Neuron (in vitro differentiated cells): ENCODE measurements at regions not wholly inside any gene's neighbourhood (a gene's known extent, or its start where the extent isn't known, plus 50 kb on each side); places are given as distances from the start of the nearest gene placed in this dataset.

Experiments used
- H2AFZ ChIP-seq: one replicate; pipeline ENCODE4 v1.6.1; 2013; ENCODE audit warnings: low read depth, mild to moderate bottlenecking, inconsistent platforms, low read length, moderate library complexity
- H3K27me3 ChIP-seq: one replicate; pipeline ENCODE4 v1.6.1; 2013; ENCODE audit warnings: low read length; ENCODE audit not compliant: insufficient read depth
- H3K36me3 ChIP-seq: one replicate; pipeline ENCODE4 v1.6.1; 2013; ENCODE audit warnings: low read length; ENCODE audit not compliant: insufficient read depth
- H3K4me1 ChIP-seq: one replicate; pipeline ENCODE4 v1.6.1; 2013; ENCODE audit warnings: low read length; ENCODE audit not compliant: insufficient read depth
- H3K4me3 ChIP-seq: 2 replicates; pipeline ENCODE4 v1.5.1; 2013; ENCODE audit warnings: mild to moderate bottlenecking, low read length, moderate library complexity
- H3K9me3 ChIP-seq: one replicate; pipeline ENCODE4 v1.6.1; 2013; ENCODE audit warnings: low read length

- H3K9me3 ChIP-seq = no peaks in the 10 kb centered on the region
- no peaks in the 10 kb centered on the region for H3K36me3 ChIP-seq
- H2AFZ ChIP-seq = no peak overlapping the region
- no peaks in the 10 kb centered on the region for H3K27me3 ChIP-seq
- no peaks in the 10 kb centered on the region for H3K4me1 ChIP-seq
- no peak overlapping the region for H3K4me3 ChIP-seq
Observed at GRCh38 chr9:32304495-32304894, 79.9 kb upstream of the ACO1 start.

GRCh38 chr9:32306006-32306405, 78.4 kb upstream of the ACO1 start:
- no peak overlapping the region for H3K4me3 ChIP-seq
- H3K27me3 ChIP-seq = no peaks in the 10 kb centered on the region
- H3K4me1 ChIP-seq = no peaks in the 10 kb centered on the region
- no peaks in the 10 kb centered on the region for H3K36me3 ChIP-seq
- no peaks in the 10 kb centered on the region for H3K9me3 ChIP-seq
- H2AFZ ChIP-seq = no peak overlapping the region

GRCh38 chr9:32319312-32319929, 65.0 kb upstream of the ACO1 start:
- no peak overlapping the region for H2AFZ ChIP-seq
- H3K4me3 ChIP-seq = no peak overlapping the region

GRCh38 chr9:32322622-32323021, 61.8 kb upstream of the ACO1 start:
- Histone ChIP-seq H3K36me3 (no peaks in the 10 kb centered on the region), H3K4me1 (no peaks in the 10 kb centered on the region), H3K27me3 (no peaks in the 10 kb centered on the region), H2AFZ (no peak overlapping the region), H3K9me3 (no peaks in the 10 kb centered on the region), H3K4me3 (no peak overlapping the region)

More at GRCh38 chr9:32319312-32319929, 65.0 kb upstream of the ACO1 start:
- H3K27me3 ChIP-seq = no peaks in the 10 kb centered on the region
- no peaks in the 10 kb centered on the region for H3K36me3 ChIP-seq
- H3K4me1 ChIP-seq = no peaks in the 10 kb centered on the region
- no peaks in the 10 kb centered on the region for H3K9me3 ChIP-seq

GRCh38 chr9:32326146-32326545, 58.3 kb upstream of the ACO1 start:
- H3K36me3 ChIP-seq = no peaks in the 10 kb centered on the region
- no peaks in the 10 kb centered on the region for H3K27me3 ChIP-seq
- H2AFZ ChIP-seq = no peak overlapping the region
- no peaks in the 10 kb centered on the region for H3K9me3 ChIP-seq
- H3K4me1 ChIP-seq = no peaks in the 10 kb centered on the region
- no peak overlapping the region for H3K4me3 ChIP-seq

- H3K36me3 ChIP-seq = no peaks in the 10 kb centered on the region
- H2AFZ ChIP-seq = no peak overlapping the region
- no peaks in the 10 kb centered on the region for H3K4me1 ChIP-seq
- H3K4me3 ChIP-seq = no peak overlapping the region
- no peaks in the 10 kb centered on the region for H3K27me3 ChIP-seq
- H3K9me3 ChIP-seq = no peaks in the 10 kb centered on the region
Observed at GRCh38 chr9:32331240-32331639, 53.2 kb upstream of the ACO1 start.

- H3K4me3 ChIP-seq = no peak overlapping the region
- H3K36me3 ChIP-seq = no peaks in the 10 kb centered on the region
- no peaks in the 10 kb centered on the region for H3K9me3 ChIP-seq
- no peaks in the 10 kb centered on the region for H3K27me3 ChIP-seq
- no peak overlapping the region for H2AFZ ChIP-seq
- H3K4me1 ChIP-seq = no peaks in the 10 kb centered on the region
Observed at GRCh38 chr9:32334112-32334511, 50.3 kb upstream of the ACO1 start.
